ENCODE measurements at regions not wholly inside any gene's neighbourhood (a gene's known extent, or its start where the extent isn't known, plus 50 kb on each side); places are given as distances from the start of the nearest gene placed in this dataset.
A peak's percentile ranks its signal among the peaks of the same experiment; 100 is the strongest.

DNA sequence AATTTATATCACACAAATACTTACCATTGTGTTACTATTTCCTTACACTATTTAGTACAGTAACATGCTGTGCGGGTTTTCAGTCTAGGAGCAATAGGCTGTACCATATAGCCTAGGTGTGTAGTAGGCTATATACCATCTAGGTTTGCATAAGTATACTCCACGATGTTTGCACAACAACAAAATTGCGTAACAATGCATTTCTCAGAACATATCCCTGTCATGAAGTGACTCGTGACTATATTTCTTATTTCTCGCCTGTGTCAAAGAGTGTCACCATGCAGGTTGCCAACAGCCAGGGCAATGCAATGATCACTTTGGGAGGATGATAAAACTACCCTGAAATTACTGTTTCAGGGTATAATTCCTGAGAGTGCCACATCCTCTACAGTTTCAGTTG lies 65.6 kb upstream of the CD180 start:
- no peak overlapping the region for H3K27ac ChIP-seq (ENCODE audit: low read depth in 1 of 2, low read length in 1 of 2)

DNA sequence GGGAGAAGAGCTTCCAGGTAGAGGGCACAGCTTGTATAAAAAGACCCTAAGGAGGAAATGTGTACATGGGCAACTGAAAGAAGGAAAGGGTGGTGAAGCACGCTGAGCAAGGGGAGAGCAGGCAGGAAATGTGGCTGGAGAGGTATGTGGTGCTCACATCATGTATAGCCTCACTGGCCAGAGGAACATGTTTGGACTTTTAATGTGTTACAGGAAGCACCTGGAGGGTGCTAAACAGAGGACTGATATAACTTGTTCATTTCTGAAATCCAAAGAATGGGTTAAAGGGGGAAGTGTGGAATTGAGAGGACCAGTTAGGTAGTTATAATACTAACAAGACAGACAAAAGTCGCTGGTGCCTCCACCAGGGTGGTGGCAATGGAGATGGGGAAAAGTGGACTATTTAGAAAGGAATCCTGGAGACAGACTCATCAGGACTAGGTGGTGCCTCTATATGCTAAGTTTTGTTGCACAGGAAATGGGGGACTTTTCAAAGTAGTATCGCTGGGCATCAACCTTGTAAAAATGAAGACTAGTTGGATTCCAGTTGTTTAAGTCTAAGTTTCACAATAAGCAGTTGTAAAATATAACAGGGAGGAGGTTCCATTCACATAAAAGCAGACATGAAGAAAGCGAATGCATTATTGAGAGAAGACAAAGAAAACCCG lies 63.1 kb upstream of the CD180 start:
- 90% methylated on average over 5 of the region's 5 CpGs for WGBS

More for the DNA sequence above, 65.6 kb upstream of the CD180 start:
- no peaks in the 10 kb centered on the region for H3K27me3 ChIP-seq (ENCODE audit: control insufficient read depth in 2 of 2, insufficient read depth in 1 of 2, low read length in 1 of 2)
- no peaks in the 10 kb centered on the region for H3K36me3 ChIP-seq (ENCODE audit: control insufficient read depth in 2 of 2, insufficient read depth in 2 of 2, low read length in 1 of 2)
- DNase-seq (ENCODE audit: low read depth in 6 of 9, low spot score in 9 of 9): no peak
- 86% methylated on average over 5 of the region's 5 CpGs for WGBS
- H3K4me1 ChIP-seq (ENCODE audit: control insufficient read depth in 2 of 2, insufficient read depth in 2 of 2, low read length in 2 of 2): no peaks in the 10 kb centered on the region
- no peaks in the 10 kb centered on the region for H3K9me3 ChIP-seq (ENCODE audit: control insufficient read depth in 2 of 2, insufficient read depth in 1 of 2, low read length in 1 of 2)
- H3K4me3 ChIP-seq (ENCODE audit: low read length in 2 of 2): no peak overlapping the region

DNA sequence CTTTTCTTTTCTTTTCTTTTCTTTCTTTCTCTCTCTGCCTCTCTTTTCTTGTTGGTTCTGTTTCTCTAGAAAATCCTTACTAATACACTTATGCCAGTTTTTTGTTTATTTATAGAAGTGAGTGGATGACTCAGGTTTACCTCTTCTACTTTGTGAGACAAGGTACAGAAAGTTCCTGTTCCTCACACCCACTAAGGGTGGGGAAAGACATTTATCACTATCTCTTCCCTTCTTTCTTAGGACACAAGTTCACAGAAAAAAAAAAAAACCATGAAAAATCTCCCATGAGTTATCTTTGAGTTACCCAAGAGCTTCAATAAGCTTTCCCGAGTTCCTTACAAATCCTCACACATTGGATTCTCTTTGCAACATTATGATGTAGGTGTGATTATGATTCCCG lies 60.9 kb upstream of the CD180 start:
- Histone ChIP-seq H3K27me3 (ENCODE audit: control insufficient read depth in 2 of 2, insufficient read depth in 1 of 2, low read length in 1 of 2) (no peaks in the 10 kb centered on the region), H3K4me3 (ENCODE audit: low read length in 2 of 2) (no peak overlapping the region), H3K36me3 (ENCODE audit: control insufficient read depth in 2 of 2, insufficient read depth in 2 of 2, low read length in 1 of 2) (no peaks in the 10 kb centered on the region), H3K4me1 (ENCODE audit: control insufficient read depth in 2 of 2, insufficient read depth in 2 of 2, low read length in 2 of 2) (no peaks in the 10 kb centered on the region), H3K27ac (ENCODE audit: low read depth in 1 of 2, low read length in 1 of 2) (no peak overlapping the region), H3K9me3 (ENCODE audit: control insufficient read depth in 2 of 2, insufficient read depth in 1 of 2, low read length in 1 of 2) (no peaks in the 10 kb centered on the region)
- DNase-seq (ENCODE audit: low read depth in 6 of 9, low spot score in 9 of 9): no peak
- 96% methylated on average over 2 of the region's 2 CpGs for WGBS

More for the DNA sequence above, 63.1 kb upstream of the CD180 start:
- H3K9me3 ChIP-seq (ENCODE audit: control insufficient read depth in 2 of 2, insufficient read depth in 1 of 2, low read length in 1 of 2): no peaks in the 10 kb centered on the region
- no peaks in the 10 kb centered on the region for H3K4me1 ChIP-seq (ENCODE audit: control insufficient read depth in 2 of 2, insufficient read depth in 2 of 2, low read length in 2 of 2)
- H3K4me3 ChIP-seq (ENCODE audit: low read length in 2 of 2): no peak overlapping the region
- no peaks in the 10 kb centered on the region for H3K27me3 ChIP-seq (ENCODE audit: control insufficient read depth in 2 of 2, insufficient read depth in 1 of 2, low read length in 1 of 2)
- DNase-seq (ENCODE audit: low read depth in 6 of 9, low spot score in 9 of 9): no peak
- H3K27ac ChIP-seq (ENCODE audit: low read depth in 1 of 2, low read length in 1 of 2): no peak overlapping the region
- no peaks in the 10 kb centered on the region for H3K36me3 ChIP-seq (ENCODE audit: control insufficient read depth in 2 of 2, insufficient read depth in 2 of 2, low read length in 1 of 2)

DNA sequence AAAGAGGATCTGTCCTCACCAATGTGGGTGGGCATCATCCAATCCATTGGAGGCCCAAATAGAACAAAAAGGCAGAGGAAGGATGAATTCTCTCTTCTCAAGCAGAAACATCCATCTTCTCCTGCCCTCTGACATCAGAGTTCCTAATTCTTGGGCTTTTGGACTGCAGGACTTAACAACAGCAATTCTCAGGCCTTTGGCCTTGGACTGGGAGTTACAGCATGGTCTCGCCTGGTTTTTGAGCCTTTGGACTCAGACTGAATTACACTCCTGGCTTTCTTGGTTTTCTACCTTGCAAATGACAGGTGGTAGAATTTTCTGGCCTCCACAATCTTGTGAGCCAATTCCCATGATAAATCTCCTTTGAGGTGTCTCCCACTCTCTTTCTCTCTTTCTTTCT lies 60.5 kb upstream of the CD180 start:
- no peaks in the 10 kb centered on the region for H3K4me1 ChIP-seq (ENCODE audit: control insufficient read depth in 2 of 2, insufficient read depth in 2 of 2, low read length in 2 of 2)
- no peak for DNase-seq (ENCODE audit: low read depth in 6 of 9, low spot score in 9 of 9)
- H3K27ac ChIP-seq (ENCODE audit: low read depth in 1 of 2, low read length in 1 of 2): no peak overlapping the region
- H3K4me3 ChIP-seq (ENCODE audit: low read length in 2 of 2): no peak overlapping the region
- 97% methylated on average over 1 of the region's 1 CpG for WGBS
- H3K27me3 ChIP-seq (ENCODE audit: control insufficient read depth in 2 of 2, insufficient read depth in 1 of 2, low read length in 1 of 2): no peaks in the 10 kb centered on the region
- peaks cover 0 to 3% of the 10 kb centered on the region in 2 donors for H3K9me3 ChIP-seq (ENCODE audit: control insufficient read depth in 2 of 2, insufficient read depth in 1 of 2, low read length in 1 of 2)
- no peaks in the 10 kb centered on the region for H3K36me3 ChIP-seq (ENCODE audit: control insufficient read depth in 2 of 2, insufficient read depth in 2 of 2, low read length in 1 of 2)

DNA sequence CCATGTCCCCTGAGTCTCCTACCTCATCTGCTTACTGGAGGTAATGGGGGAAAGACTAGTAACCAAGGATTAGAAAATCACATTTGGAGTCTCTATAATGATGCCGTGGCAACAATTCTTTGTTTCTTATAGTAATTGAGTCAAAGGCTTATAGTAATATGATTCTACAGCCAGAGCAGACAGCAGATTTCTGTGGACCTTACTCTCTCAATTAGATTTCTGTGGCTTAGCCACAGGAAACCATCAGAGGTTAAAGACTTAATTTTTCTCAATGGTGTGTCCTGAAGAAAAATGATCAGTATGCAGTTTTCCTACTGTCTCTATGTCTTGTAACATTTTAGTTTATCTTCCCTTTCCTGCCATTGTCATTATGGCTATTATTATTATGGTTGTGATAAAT lies 59.3 kb upstream of the CD180 start:
- no peaks in the 10 kb centered on the region for H3K27me3 ChIP-seq (ENCODE audit: control insufficient read depth in 2 of 2, insufficient read depth in 1 of 2, low read length in 1 of 2)
- WGBS: 98% methylated on average over 1 of the region's 1 CpG
- peaks cover 0 to 3% of the 10 kb centered on the region in 2 donors for H3K9me3 ChIP-seq (ENCODE audit: control insufficient read depth in 2 of 2, insufficient read depth in 1 of 2, low read length in 1 of 2)
- no peak for DNase-seq (ENCODE audit: low read depth in 6 of 9, low spot score in 9 of 9)
- H3K4me3 ChIP-seq (ENCODE audit: low read length in 2 of 2): no peak overlapping the region
- H3K27ac ChIP-seq (ENCODE audit: low read depth in 1 of 2, low read length in 1 of 2): no peak overlapping the region
- no peaks in the 10 kb centered on the region for H3K36me3 ChIP-seq (ENCODE audit: control insufficient read depth in 2 of 2, insufficient read depth in 2 of 2, low read length in 1 of 2)
- no peaks in the 10 kb centered on the region for H3K4me1 ChIP-seq (ENCODE audit: control insufficient read depth in 2 of 2, insufficient read depth in 2 of 2, low read length in 2 of 2)

DNA sequence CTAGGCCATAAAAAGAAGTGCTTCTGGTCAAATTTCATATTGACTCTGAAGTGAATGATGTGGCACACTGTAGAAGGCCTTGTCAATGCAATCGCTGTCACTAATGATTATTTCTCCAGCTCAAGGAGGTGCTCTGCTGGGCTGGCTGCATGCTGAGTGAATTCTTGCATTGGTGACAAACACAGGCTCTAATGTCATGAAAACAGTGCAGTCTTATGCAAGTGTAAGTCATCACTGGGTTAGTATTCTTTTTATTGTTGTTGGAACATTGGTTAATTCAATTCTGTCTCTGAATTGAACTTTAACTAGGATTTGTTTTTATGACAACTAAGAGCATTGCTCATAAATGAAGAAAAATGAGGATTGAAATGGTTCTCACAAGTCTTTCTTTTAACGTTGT lies 57.3 kb upstream of the CD180 start:
- 63% methylated on average over 2 of the region's 2 CpGs for WGBS
- H3K4me3 ChIP-seq (ENCODE audit: low read length in 2 of 2): no peak overlapping the region
- no peaks in the 10 kb centered on the region for H3K27me3 ChIP-seq (ENCODE audit: control insufficient read depth in 2 of 2, insufficient read depth in 1 of 2, low read length in 1 of 2)
- H3K27ac ChIP-seq (ENCODE audit: low read depth in 1 of 2, low read length in 1 of 2): no peak overlapping the region
- no peaks in the 10 kb centered on the region for H3K36me3 ChIP-seq (ENCODE audit: control insufficient read depth in 2 of 2, insufficient read depth in 2 of 2, low read length in 1 of 2)
- DNase-seq (ENCODE audit: low read depth in 6 of 9, low spot score in 9 of 9): no peak
- H3K4me1 ChIP-seq (ENCODE audit: control insufficient read depth in 2 of 2, insufficient read depth in 2 of 2, low read length in 2 of 2): no peaks in the 10 kb centered on the region
- peaks cover 0 to 3% of the 10 kb centered on the region in 2 donors for H3K9me3 ChIP-seq (ENCODE audit: control insufficient read depth in 2 of 2, insufficient read depth in 1 of 2, low read length in 1 of 2)

DNA sequence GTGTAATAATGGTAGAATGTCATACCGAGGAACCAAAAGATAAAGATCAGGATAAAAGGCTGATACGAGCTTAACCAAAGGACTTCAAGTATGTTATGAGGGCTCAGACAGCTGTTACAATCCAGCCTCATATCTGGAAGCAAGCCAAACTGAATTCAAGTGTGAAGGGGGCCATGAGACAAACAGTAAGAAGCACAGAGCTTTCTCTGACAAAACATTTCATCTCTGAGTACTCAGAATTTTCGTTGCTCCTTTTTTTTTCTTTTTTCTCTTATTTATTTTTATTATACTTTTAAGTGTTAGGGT lies 52.9 kb upstream of the CD180 start:
- H3K27me3 ChIP-seq (ENCODE audit: control insufficient read depth in 2 of 2, insufficient read depth in 1 of 2, low read length in 1 of 2): no peaks in the 10 kb centered on the region
- DNase-seq (ENCODE audit: low read depth in 6 of 9, low spot score in 9 of 9): peak in 1 of 9 donors; percentile 34
- H3K36me3 ChIP-seq (ENCODE audit: control insufficient read depth in 2 of 2, insufficient read depth in 2 of 2, low read length in 1 of 2): no peaks in the 10 kb centered on the region
- H3K9me3 ChIP-seq (ENCODE audit: control insufficient read depth in 2 of 2, insufficient read depth in 1 of 2, low read length in 1 of 2): peaks cover 0 to 3% of the 10 kb centered on the region in 2 donors
- WGBS: 78% methylated on average over 3 of the region's 3 CpGs
- no peak overlapping the region for H3K4me3 ChIP-seq (ENCODE audit: low read length in 2 of 2)
- peak overlapping the region in 1 of 2 donors; percentile 40 for H3K27ac ChIP-seq (ENCODE audit: low read depth in 1 of 2, low read length in 1 of 2)
- H3K4me1 ChIP-seq (ENCODE audit: control insufficient read depth in 2 of 2, insufficient read depth in 2 of 2, low read length in 2 of 2): peaks cover 0 to 4% of the 10 kb centered on the region in 2 donors

DNA sequence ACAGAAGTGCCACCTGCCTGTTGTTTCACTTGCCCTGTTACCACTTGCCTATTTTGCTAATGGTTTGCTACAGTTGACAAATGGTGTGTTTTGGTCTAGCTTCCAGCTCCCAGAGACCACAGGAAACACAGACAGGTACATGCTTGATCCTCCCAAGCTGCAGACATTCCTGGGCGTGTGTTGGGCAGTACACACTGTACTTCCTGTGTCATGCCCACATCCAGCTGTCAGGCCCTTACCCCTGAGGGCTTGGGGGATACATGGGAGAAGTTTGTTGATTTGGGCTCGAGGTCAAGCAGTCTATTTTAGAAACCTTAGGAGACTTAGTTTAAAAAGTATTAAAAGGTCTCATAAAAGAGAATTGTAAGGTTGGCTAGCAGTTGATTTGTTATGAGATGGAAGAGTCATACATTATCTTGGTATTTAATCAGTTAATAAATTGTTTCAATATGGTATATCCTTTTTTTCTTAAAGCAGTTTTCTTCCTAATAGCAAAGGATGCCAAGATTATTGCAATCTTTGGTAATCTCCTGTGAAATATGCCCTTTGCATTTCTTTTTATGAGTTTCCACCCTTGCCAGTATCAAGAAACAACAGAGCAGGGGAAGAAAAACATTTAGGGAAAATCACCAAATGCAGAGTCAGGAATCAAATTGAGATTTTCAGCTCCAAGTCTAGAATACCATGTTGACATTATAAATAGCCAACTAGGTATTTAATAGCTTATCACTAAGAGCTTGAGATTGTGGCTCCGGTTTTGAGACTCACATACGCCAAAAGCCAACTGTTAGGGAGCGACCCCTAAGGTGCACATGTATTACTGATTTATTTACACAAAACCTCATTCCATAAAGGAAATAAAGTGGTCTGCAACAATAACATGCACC lies 52.3 kb upstream of the CD180 start:
- DNase-seq (ENCODE audit: low read depth in 6 of 9, low spot score in 9 of 9): peak in 1 of 9 donors; percentile 13
- 74% methylated on average over 5 of the region's 5 CpGs for WGBS

DNA sequence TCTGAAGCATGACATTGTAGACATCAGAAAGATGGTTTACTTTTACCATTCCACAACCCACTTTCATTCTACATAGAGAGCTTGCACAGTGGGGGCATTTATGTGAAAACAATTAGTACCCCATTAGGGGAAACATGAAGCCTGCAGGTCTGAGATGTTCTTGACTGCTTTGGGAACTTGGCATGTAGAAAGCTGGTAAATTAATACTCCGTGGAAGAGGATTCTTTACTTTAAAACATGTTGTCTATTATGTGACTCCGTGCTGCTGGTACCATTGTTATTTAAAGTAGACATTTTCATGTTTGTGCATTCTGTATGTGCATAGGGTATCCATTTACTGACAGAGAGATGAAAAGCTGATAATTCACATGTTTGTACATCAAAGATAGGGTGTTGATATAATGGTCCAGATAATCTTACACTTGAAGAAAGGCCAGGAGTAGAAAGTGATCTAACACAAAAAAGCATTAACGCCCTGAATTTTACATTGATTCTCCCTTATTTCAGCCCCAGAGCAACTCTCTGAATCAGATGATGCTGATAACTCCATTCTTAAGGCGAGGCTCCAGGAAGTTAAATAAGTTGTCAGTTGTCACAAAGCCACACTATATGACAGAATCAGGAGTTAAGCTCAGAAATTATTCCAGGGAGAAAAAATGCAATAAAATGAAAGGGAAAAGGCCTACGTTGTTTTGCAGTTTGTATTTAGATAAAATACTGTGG lies 50.1 kb upstream of the CD180 start:
- DNase-seq (ENCODE audit: low read depth in 6 of 9, low spot score in 9 of 9): peak in 1 of 9 donors; percentile 7
- Histone ChIP-seq H3K36me3 (ENCODE audit: control insufficient read depth in 2 of 2, insufficient read depth in 2 of 2, low read length in 1 of 2) (no peaks in the 10 kb centered on the region), H3K27me3 (ENCODE audit: control insufficient read depth in 2 of 2, insufficient read depth in 1 of 2, low read length in 1 of 2) (no peaks in the 10 kb centered on the region), H3K27ac (ENCODE audit: low read depth in 1 of 2, low read length in 1 of 2) (no peak overlapping the region), H3K4me3 (ENCODE audit: low read length in 2 of 2) (no peak overlapping the region), H3K9me3 (ENCODE audit: control insufficient read depth in 2 of 2, insufficient read depth in 1 of 2, low read length in 1 of 2) (no peaks in the 10 kb centered on the region), H3K4me1 (ENCODE audit: control insufficient read depth in 2 of 2, insufficient read depth in 2 of 2, low read length in 2 of 2) (peaks cover 0 to 4% of the 10 kb centered on the region in 2 donors)
- 69% methylated on average over 5 of the region's 5 CpGs for WGBS

More for the DNA sequence above, 52.3 kb upstream of the CD180 start:
- H3K4me1 ChIP-seq (ENCODE audit: control insufficient read depth in 2 of 2, insufficient read depth in 2 of 2, low read length in 2 of 2): peaks cover 0 to 4% of the 10 kb centered on the region in 2 donors
- H3K9me3 ChIP-seq (ENCODE audit: control insufficient read depth in 2 of 2, insufficient read depth in 1 of 2, low read length in 1 of 2): peaks cover 0 to 3% of the 10 kb centered on the region in 2 donors
- no peaks in the 10 kb centered on the region for H3K27me3 ChIP-seq (ENCODE audit: control insufficient read depth in 2 of 2, insufficient read depth in 1 of 2, low read length in 1 of 2)
- H3K36me3 ChIP-seq (ENCODE audit: control insufficient read depth in 2 of 2, insufficient read depth in 2 of 2, low read length in 1 of 2): no peaks in the 10 kb centered on the region
- H3K4me3 ChIP-seq (ENCODE audit: low read length in 2 of 2): no peak overlapping the region
- H3K27ac ChIP-seq (ENCODE audit: low read depth in 1 of 2, low read length in 1 of 2): peak overlapping the region; percentile 40 to 42

All from thymus (tissue), 11 donors.